HL-60 (cell line): ENCODE measurements at regions not wholly inside any gene's neighbourhood (a gene's known extent, or its start where the extent isn't known, plus 50 kb on each side); places are given as distances from the start of the nearest gene placed in this dataset.

Experiments
- POLR2AphosphoS5 ChIP-seq: IDR thresholded peaks from 2 replicates; pipeline ENCODE4 v1.6.1; 2012; ENCODE audit warnings: low read depth
- SPI1 ChIP-seq: IDR thresholded peaks from 2 replicates; pipeline ENCODE4 v1.6.1; 2012; ENCODE audit warnings: low read depth, mild to moderate bottlenecking, borderline replicate concordance
- TF ChIP-seq, protein P1 (sequence below): IDR thresholded peaks from one replicate; pipeline ENCODE4 v1.5.1; 2011; ENCODE audit warnings: low read length, control low read depth, inconsistent platforms; ENCODE audit not compliant: insufficient read depth

- TF ChIP-seq, protein P1, sequence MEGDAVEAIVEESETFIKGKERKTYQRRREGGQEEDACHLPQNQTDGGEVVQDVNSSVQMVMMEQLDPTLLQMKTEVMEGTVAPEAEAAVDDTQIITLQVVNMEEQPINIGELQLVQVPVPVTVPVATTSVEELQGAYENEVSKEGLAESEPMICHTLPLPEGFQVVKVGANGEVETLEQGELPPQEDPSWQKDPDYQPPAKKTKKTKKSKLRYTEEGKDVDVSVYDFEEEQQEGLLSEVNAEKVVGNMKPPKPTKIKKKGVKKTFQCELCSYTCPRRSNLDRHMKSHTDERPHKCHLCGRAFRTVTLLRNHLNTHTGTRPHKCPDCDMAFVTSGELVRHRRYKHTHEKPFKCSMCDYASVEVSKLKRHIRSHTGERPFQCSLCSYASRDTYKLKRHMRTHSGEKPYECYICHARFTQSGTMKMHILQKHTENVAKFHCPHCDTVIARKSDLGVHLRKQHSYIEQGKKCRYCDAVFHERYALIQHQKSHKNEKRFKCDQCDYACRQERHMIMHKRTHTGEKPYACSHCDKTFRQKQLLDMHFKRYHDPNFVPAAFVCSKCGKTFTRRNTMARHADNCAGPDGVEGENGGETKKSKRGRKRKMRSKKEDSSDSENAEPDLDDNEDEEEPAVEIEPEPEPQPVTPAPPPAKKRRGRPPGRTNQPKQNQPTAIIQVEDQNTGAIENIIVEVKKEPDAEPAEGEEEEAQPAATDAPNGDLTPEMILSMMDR, result no peak
- no peak for TF ChIP-seq POLR2AphosphoS5
- TF ChIP-seq SPI1, result no peak
These were observed 665.6 kb downstream of the FGF9 start for GRCh38 chr13:22336460-22336859.
